Cardiac muscle cell (in vitro differentiated cells and primary cell): ENCODE measurements at regions not wholly inside any gene's neighbourhood (a gene's known extent, or its start where the extent isn't known, plus 50 kb on each side); places are given as distances from the start of the nearest gene placed in this dataset.

Experiments used
- DNase-seq, 2 donors: peaks; one replicate each; pipeline versions ENCODE4 v3.0.0 to v3.0.0-alpha.2; 2010 to 2017; ENCODE audit warnings: low read depth in 1 of 2, low spot score in 1 of 2
- H3K27ac ChIP-seq: fragments of 200-600 bp; sonication (generic); 2 replicates; pipeline ENCODE4 v1.5.1; 2016
- H3K27me3 ChIP-seq: fragments of 200-600 bp; sonication (generic); 2 replicates; pipeline ENCODE4 v1.6.0; 2016; ENCODE audit warnings: control low read depth
- H3K36me3 ChIP-seq: fragments of 200-600 bp; sonication (generic); 2 replicates; pipeline ENCODE4 v1.5.1; 2016; ENCODE audit warnings: control low read depth
- H3K4me1 ChIP-seq: fragments of 200-600 bp; sonication (generic); 2 replicates; pipeline ENCODE4 v1.8.1; 2017; ENCODE audit warnings: low read depth, mild to moderate bottlenecking, mixed run types
- H3K4me3 ChIP-seq: fragments of 200-600 bp; sonication (generic); 2 replicates; pipeline ENCODE4 v1.5.1; 2016; ENCODE audit warnings: mild to moderate bottlenecking
- H3K9me3 ChIP-seq: fragments of 200-600 bp; sonication (generic); 2 replicates; pipeline ENCODE4 v1.5.1; 2017; ENCODE audit warnings: low read depth, mild to moderate bottlenecking, control low read depth
- CTCF ChIP-seq: IDR thresholded peaks from 2 replicates; pipeline ENCODE4 v1.5.1; 2012; ENCODE audit warnings: low read depth, mild to moderate bottlenecking, low read length

GRCh38 chr1:5067246-5067645 lies 412.8 kb downstream of the AJAP1 start:
- Histone ChIP-seq H3K4me3 (no peak overlapping the region), H3K27ac (no peak overlapping the region), H3K36me3 (no peaks in the 10 kb centered on the region), H3K9me3 (no peaks in the 10 kb centered on the region), H3K4me1 (no peaks in the 10 kb centered on the region), H3K27me3 (no peaks in the 10 kb centered on the region)
- no peak for DNase-seq
- TF ChIP-seq CTCF = no peak

GRCh38 chr1:5053744-5054143 lies 399.3 kb downstream of the AJAP1 start:
- Histone ChIP-seq H3K27ac (no peak overlapping the region), H3K9me3 (no peaks in the 10 kb centered on the region), H3K4me3 (no peak overlapping the region), H3K27me3 (no peaks in the 10 kb centered on the region), H3K36me3 (no peaks in the 10 kb centered on the region), H3K4me1 (no peaks in the 10 kb centered on the region)
- DNase-seq = no peak
- no peak for TF ChIP-seq CTCF

DNA sequence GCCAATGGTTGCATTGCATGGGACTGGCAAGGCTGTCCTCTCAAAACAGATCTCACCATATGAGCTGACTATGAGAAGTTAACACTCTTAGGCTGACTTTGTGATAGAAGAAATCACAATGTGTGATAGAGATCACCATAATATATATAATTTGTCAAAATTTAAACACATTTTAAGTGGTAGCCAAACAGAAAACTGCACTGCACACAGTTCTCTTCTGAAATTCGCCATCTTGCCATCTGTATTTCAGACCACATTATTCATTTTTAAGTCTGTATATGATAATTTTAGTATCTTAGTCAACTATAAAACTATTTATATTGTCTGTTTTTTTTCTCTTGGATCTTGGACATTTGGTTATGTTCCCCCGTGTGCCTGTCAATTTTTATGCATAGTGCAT lies 374.7 kb downstream of the AJAP1 start:
- Histone ChIP-seq H3K4me1 (no peaks in the 10 kb centered on the region), H3K9me3 (no peaks in the 10 kb centered on the region), H3K36me3 (no peaks in the 10 kb centered on the region), H3K27me3 (no peaks in the 10 kb centered on the region), H3K4me3 (no peak overlapping the region), H3K27ac (no peak overlapping the region)
- DNase-seq = no peak
- no peak for TF ChIP-seq CTCF

DNA sequence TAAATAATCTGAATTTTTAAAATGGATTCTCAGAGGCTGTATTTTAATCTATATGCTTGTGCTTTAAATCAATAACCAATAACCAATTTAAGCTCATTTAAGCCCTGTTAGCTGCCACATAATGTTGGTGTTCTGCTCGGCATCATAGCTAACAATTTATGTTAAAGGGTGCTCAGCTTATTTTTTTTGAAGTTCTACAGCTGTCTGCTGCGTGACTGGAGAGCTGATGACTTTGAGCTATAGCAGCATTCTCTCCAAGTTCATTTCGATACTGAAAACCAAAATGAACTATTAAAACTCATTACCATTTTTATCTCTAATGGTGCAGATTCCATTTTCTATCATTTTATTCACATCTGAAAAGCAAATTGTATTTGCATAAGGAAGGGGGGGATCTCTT lies 357.8 kb downstream of the AJAP1 start:
- no peak for TF ChIP-seq CTCF
- Histone ChIP-seq H3K4me1 (no peaks in the 10 kb centered on the region), H3K27me3 (no peaks in the 10 kb centered on the region), H3K9me3 (no peaks in the 10 kb centered on the region), H3K36me3 (no peaks in the 10 kb centered on the region), H3K27ac (no peak overlapping the region), H3K4me3 (no peak overlapping the region)
- no peak for DNase-seq

DNA sequence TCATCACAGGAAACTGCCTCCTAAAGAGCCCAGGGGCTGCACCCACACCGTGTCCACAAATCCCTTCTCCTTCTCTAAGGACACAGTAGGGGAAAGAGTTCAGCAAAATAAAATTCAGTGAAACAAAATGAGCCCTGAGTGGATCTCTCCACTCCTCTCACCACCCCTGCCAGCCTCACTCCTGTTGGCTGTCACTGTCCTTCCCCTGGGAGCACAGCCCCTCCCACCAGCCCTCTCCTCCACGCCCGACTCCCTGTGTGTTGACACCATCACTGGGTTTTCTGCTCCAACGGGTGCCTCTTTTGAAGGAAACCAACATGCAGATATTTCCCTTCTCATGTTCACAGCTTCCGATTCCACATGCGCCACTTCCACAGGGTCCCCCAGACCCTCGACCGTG lies 356.2 kb downstream of the AJAP1 start:
- H3K27ac ChIP-seq = no peak overlapping the region
- H3K36me3 ChIP-seq = no peaks in the 10 kb centered on the region
- H3K9me3 ChIP-seq = no peaks in the 10 kb centered on the region
- H3K4me3 ChIP-seq = no peak overlapping the region
- H3K27me3 ChIP-seq = no peaks in the 10 kb centered on the region
- DNase-seq = no peak
- no peak for TF ChIP-seq CTCF
- H3K4me1 ChIP-seq = no peaks in the 10 kb centered on the region

GRCh38 chr1:5010236-5010635 lies 355.8 kb downstream of the AJAP1 start:
- DNase-seq = no peak
- Histone ChIP-seq H3K4me1 (no peaks in the 10 kb centered on the region), H3K9me3 (no peaks in the 10 kb centered on the region), H3K36me3 (no peaks in the 10 kb centered on the region), H3K27me3 (no peaks in the 10 kb centered on the region), H3K27ac (no peak overlapping the region), H3K4me3 (no peak overlapping the region)
- no peak for TF ChIP-seq CTCF
